ENCODE measurements at regions not wholly inside any gene's neighbourhood (a gene's known extent, or its start where the extent isn't known, plus 50 kb on each side); places are given as distances from the start of the nearest gene placed in this dataset.

GRCh38 chr9:103867886-103868285 is 226.2 kb upstream of the SMC2 start:
- TF ChIP-seq, protein P1, sequence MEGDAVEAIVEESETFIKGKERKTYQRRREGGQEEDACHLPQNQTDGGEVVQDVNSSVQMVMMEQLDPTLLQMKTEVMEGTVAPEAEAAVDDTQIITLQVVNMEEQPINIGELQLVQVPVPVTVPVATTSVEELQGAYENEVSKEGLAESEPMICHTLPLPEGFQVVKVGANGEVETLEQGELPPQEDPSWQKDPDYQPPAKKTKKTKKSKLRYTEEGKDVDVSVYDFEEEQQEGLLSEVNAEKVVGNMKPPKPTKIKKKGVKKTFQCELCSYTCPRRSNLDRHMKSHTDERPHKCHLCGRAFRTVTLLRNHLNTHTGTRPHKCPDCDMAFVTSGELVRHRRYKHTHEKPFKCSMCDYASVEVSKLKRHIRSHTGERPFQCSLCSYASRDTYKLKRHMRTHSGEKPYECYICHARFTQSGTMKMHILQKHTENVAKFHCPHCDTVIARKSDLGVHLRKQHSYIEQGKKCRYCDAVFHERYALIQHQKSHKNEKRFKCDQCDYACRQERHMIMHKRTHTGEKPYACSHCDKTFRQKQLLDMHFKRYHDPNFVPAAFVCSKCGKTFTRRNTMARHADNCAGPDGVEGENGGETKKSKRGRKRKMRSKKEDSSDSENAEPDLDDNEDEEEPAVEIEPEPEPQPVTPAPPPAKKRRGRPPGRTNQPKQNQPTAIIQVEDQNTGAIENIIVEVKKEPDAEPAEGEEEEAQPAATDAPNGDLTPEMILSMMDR (IDR thresholded peaks at IDR 0.05 in 2 of 3, conservative IDR thresholded peaks at IDR 0.05 in 1 of 3; ENCODE audit: borderline replicate concordance in 1 of 3, insufficient read depth in 1 of 3, low read depth in 2 of 3, low read length in 2 of 3): no peak
- TF ChIP-seq CBX3 (IDR thresholded peaks at IDR 0.05; ENCODE audit: low read depth) (no peak), EZH2phosphoT487 (IDR thresholded peaks at IDR 0.05; ENCODE audit: borderline replicate concordance) (no peak), POLR2A (IDR thresholded peaks at IDR 0.05; ENCODE audit: borderline replicate concordance, extremely low read depth, insufficient read depth, insufficient read length) (no peak)
